ENCODE measurements at regions not wholly inside any gene's neighbourhood (a gene's known extent, or its start where the extent isn't known, plus 50 kb on each side); places are given as distances from the start of the nearest gene placed in this dataset.

- TF ChIP-seq, protein P1, sequence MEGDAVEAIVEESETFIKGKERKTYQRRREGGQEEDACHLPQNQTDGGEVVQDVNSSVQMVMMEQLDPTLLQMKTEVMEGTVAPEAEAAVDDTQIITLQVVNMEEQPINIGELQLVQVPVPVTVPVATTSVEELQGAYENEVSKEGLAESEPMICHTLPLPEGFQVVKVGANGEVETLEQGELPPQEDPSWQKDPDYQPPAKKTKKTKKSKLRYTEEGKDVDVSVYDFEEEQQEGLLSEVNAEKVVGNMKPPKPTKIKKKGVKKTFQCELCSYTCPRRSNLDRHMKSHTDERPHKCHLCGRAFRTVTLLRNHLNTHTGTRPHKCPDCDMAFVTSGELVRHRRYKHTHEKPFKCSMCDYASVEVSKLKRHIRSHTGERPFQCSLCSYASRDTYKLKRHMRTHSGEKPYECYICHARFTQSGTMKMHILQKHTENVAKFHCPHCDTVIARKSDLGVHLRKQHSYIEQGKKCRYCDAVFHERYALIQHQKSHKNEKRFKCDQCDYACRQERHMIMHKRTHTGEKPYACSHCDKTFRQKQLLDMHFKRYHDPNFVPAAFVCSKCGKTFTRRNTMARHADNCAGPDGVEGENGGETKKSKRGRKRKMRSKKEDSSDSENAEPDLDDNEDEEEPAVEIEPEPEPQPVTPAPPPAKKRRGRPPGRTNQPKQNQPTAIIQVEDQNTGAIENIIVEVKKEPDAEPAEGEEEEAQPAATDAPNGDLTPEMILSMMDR (IDR thresholded peaks at IDR 0.05): no peak
- TF ChIP-seq POLR2A (IDR thresholded peaks at IDR 0.05): no peak
These were observed 143.2 kb upstream of the EPHA7 start for GRCh38 chr6:93562582-93562981.

Data from thyroid gland (tissue), 4 donors.